ENCODE measurements at regions not wholly inside any gene's neighbourhood (a gene's known extent, or its start where the extent isn't known, plus 50 kb on each side); places are given as distances from the start of the nearest gene placed in this dataset.

DNA sequence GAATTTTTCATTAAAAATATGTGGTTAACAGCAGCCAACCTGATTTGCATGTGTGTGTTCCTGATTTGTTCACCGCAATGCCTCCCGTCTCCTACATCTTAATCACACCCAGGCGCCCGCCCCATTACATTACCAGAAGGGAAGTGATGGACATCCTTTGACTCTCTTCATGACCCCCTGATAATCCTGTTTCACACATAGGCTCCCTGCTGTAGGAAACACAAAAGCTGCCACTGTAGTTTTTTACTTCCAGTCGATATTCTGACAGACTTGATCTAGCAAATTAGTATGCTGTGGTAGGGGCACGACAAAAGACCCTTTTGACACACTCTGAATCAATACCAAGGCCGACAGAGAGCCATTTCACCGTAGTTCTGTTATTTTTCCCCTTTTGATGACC, 287.8 kb upstream of the ISL1 start:
- Histone ChIP-seq H2AK5ac (ENCODE audit: low read length, severe bottlenecking) (no peak overlapping the region), H3K9ac (ENCODE audit: low read length) (no peak overlapping the region), H2BK15ac (ENCODE audit: low read depth, poor library complexity, severe bottlenecking) (no peak overlapping the region), H3K79me1 (replicated peaks; ENCODE audit: low read length, poor library complexity, severe bottlenecking) (no peaks in the 10 kb centered on the region), H3K18ac (ENCODE audit: low read depth in 1 of 2, low read length in 2 of 2) (no peak overlapping the region), H3K9me3 (ENCODE audit: control insufficient read depth, low read length) (no peaks in the 10 kb centered on the region), H3K23ac (ENCODE audit: low read length in 2 of 2) (no peak overlapping the region), H2BK12ac (ENCODE audit: low read length in 2 of 2) (no peak overlapping the region), H3K14ac (ENCODE audit: low read length in 2 of 2) (no peak overlapping the region), H4K8ac (ENCODE audit: low read length) (no peak overlapping the region), H2AFZ (ENCODE audit: low read depth, low read length) (no peak overlapping the region), H2BK5ac (ENCODE audit: low read depth, low read length, poor library complexity, severe bottlenecking) (no peak overlapping the region), H2BK120ac (ENCODE audit: low read depth, low read length) (no peak overlapping the region), H3K4ac (ENCODE audit: low read depth in 1 of 2, low read length in 2 of 2) (no peak overlapping the region), H3K4me1 (ENCODE audit: control insufficient read depth, insufficient read depth, low read depth, low read length) (no peaks in the 10 kb centered on the region), H4K91ac (ENCODE audit: low read length) (no peak overlapping the region), H3K36me3 (ENCODE audit: control insufficient read depth in 1 of 2, insufficient read depth in 2 of 2, low read depth in 1 of 2, low read length in 2 of 2) (no peaks in the 10 kb centered on the region), H3K4me3 (ENCODE audit: insufficient read depth in 1 of 2, low read depth in 1 of 2, low read length in 2 of 2) (no peak overlapping the region), H3K27me3 (ENCODE audit: control insufficient read depth in 1 of 2, insufficient read depth in 1 of 2, low read length in 2 of 2) (no peaks in the 10 kb centered on the region), H3K27ac (ENCODE audit: low read length, poor library complexity, severe bottlenecking) (no peak overlapping the region), H3K4me2 (ENCODE audit: low read length, poor library complexity, severe bottlenecking) (no peak overlapping the region)
- WGBS = 82% methylated on average over 7 of the region's 8 CpGs
- DNase-seq = no peak

DNA sequence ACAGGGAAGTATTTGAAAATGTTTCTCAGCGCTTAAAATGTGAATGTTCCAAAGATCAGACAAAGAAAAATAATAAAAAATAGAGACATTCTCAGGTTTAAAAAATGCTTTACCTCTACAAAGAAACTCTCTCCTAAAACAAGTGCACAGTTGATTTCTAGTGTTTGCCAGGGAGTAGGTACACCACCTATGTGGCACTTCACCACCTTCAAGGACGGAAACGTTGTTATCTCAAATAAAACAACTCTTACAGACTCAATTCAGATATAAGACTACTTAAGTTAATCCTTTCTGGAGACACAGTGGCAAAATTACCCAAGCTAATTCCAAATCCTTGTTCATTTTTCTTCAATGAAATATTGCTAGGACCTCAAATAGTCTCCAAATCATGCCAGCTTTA, 286.4 kb upstream of the ISL1 start:
- no peak overlapping the region for H2BK5ac ChIP-seq (ENCODE audit: low read depth, low read length, poor library complexity, severe bottlenecking)
- H3K9me3 ChIP-seq (ENCODE audit: control insufficient read depth, low read length) = no peaks in the 10 kb centered on the region
- H3K79me1 ChIP-seq (replicated peaks; ENCODE audit: low read length, poor library complexity, severe bottlenecking) = no peaks in the 10 kb centered on the region
- no peak overlapping the region for H3K9ac ChIP-seq (ENCODE audit: low read length)
- H4K91ac ChIP-seq (ENCODE audit: low read length) = no peak overlapping the region
- no peak overlapping the region for H3K4ac ChIP-seq (ENCODE audit: low read depth in 1 of 2, low read length in 2 of 2)
- H3K14ac ChIP-seq (ENCODE audit: low read length in 2 of 2) = no peak overlapping the region
- H3K27me3 ChIP-seq (ENCODE audit: control insufficient read depth in 1 of 2, insufficient read depth in 1 of 2, low read length in 2 of 2) = no peaks in the 10 kb centered on the region
- H3K23ac ChIP-seq (ENCODE audit: low read length in 2 of 2) = no peak overlapping the region
- H3K4me1 ChIP-seq (ENCODE audit: control insufficient read depth, insufficient read depth, low read depth, low read length) = no peaks in the 10 kb centered on the region
- H2AFZ ChIP-seq (ENCODE audit: low read depth, low read length) = no peak overlapping the region
- H3K18ac ChIP-seq (ENCODE audit: low read depth in 1 of 2, low read length in 2 of 2) = no peak overlapping the region
- H3K4me2 ChIP-seq (ENCODE audit: low read length, poor library complexity, severe bottlenecking) = no peak overlapping the region
- no peak overlapping the region for H2AK5ac ChIP-seq (ENCODE audit: low read length, severe bottlenecking)
- H3K36me3 ChIP-seq (ENCODE audit: control insufficient read depth in 1 of 2, insufficient read depth in 2 of 2, low read depth in 1 of 2, low read length in 2 of 2) = no peaks in the 10 kb centered on the region
- no peak overlapping the region for H2BK120ac ChIP-seq (ENCODE audit: low read depth, low read length)
- no peak for DNase-seq
- H3K27ac ChIP-seq (ENCODE audit: low read length, poor library complexity, severe bottlenecking) = no peak overlapping the region
- 93% methylated on average over 2 of the region's 3 CpGs for WGBS
- H2BK15ac ChIP-seq (ENCODE audit: low read depth, poor library complexity, severe bottlenecking) = no peak overlapping the region
- H2BK12ac ChIP-seq (ENCODE audit: low read length in 2 of 2) = no peak overlapping the region
- no peak overlapping the region for H4K8ac ChIP-seq (ENCODE audit: low read length)
- no peak overlapping the region for H3K4me3 ChIP-seq (ENCODE audit: insufficient read depth in 1 of 2, low read depth in 1 of 2, low read length in 2 of 2)

DNA sequence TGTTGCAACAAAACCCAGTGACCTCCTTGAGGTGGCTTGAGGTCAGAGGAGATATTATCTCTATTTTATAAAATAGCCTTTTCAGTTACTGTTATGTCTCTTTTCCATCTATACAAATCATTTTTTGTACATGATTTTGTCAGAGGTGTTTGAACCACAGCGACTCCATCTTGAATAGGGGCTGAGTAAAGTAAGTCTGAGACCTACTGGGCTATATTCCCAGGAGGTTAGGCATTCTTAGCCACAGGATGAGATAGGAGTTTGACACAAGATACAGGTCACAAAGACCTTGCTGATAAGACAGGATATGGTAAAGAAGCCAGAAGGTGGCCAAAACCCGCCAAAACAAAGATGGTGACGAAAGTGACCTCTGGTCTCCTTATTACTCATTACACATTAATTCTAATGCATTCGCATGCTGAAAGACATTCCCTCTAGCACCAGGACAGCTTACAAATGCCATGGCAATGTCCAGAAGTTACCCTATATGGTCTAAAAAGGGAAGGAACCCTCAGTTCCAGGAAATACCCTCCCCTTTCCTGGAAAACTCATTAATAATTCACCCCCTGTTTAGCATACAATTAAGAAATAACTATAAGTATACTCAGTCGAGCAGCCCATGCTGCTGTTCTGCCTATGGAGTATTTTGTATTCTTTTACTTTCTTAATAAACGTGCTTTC, 283.9 kb upstream of the ISL1 start:
- no peaks in the 10 kb centered on the region for H3K27me3 ChIP-seq (ENCODE audit: control insufficient read depth in 1 of 2, insufficient read depth in 1 of 2, low read length in 2 of 2)
- no peak overlapping the region for H3K4me3 ChIP-seq (ENCODE audit: insufficient read depth in 1 of 2, low read depth in 1 of 2, low read length in 2 of 2)
- no peak overlapping the region for H3K14ac ChIP-seq (ENCODE audit: low read length in 2 of 2)
- H3K36me3 ChIP-seq (ENCODE audit: control insufficient read depth in 1 of 2, insufficient read depth in 2 of 2, low read depth in 1 of 2, low read length in 2 of 2) = no peaks in the 10 kb centered on the region
- no peak overlapping the region for H4K8ac ChIP-seq (ENCODE audit: low read length)
- no peak overlapping the region for H3K4me2 ChIP-seq (ENCODE audit: low read length, poor library complexity, severe bottlenecking)
- H2BK15ac ChIP-seq (ENCODE audit: low read depth, poor library complexity, severe bottlenecking) = no peak overlapping the region
- H2BK12ac ChIP-seq (ENCODE audit: low read length in 2 of 2) = no peak overlapping the region
- H3K9ac ChIP-seq (ENCODE audit: low read length) = no peak overlapping the region
- no peak overlapping the region for H3K18ac ChIP-seq (ENCODE audit: low read depth in 1 of 2, low read length in 2 of 2)
- H4K91ac ChIP-seq (ENCODE audit: low read length) = no peak overlapping the region
- no peaks in the 10 kb centered on the region for H3K9me3 ChIP-seq (ENCODE audit: control insufficient read depth, low read length)
- H3K79me1 ChIP-seq (replicated peaks; ENCODE audit: low read length, poor library complexity, severe bottlenecking) = no peaks in the 10 kb centered on the region
- no peak overlapping the region for H2AFZ ChIP-seq (ENCODE audit: low read depth, low read length)
- H2BK5ac ChIP-seq (ENCODE audit: low read depth, low read length, poor library complexity, severe bottlenecking) = no peak overlapping the region
- no peak for DNase-seq
- H3K4me1 ChIP-seq (ENCODE audit: control insufficient read depth, insufficient read depth, low read depth, low read length) = no peaks in the 10 kb centered on the region
- no peak overlapping the region for H3K4ac ChIP-seq (ENCODE audit: low read depth in 1 of 2, low read length in 2 of 2)
- H2BK120ac ChIP-seq (ENCODE audit: low read depth, low read length) = no peak overlapping the region
- H2AK5ac ChIP-seq (ENCODE audit: low read length, severe bottlenecking) = no peak overlapping the region
- no peak overlapping the region for H3K23ac ChIP-seq (ENCODE audit: low read length in 2 of 2)
- WGBS = 86% methylated on average over 5 of the region's 6 CpGs
- no peak overlapping the region for H3K27ac ChIP-seq (ENCODE audit: low read length, poor library complexity, severe bottlenecking)

DNA sequence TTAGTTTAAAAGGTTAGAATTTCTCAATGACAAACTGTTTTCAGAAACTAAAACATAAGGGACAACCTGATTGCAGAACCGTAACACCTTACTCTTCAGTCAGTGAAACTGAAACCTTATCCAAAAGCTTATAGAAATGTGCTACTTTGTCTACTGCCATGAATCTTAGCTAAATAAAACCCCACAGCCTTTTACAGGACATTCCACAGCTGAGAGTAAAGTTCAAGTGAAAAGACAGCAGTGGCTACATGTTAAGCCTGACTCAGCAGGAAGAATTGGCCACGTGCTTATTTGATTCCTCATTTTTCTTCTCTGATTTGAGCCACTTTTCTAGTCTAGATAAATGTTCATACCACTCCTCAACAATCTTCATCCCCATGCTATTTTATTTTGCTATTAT, 278.7 kb upstream of the ISL1 start:
- Histone ChIP-seq H3K14ac (ENCODE audit: low read length in 2 of 2) (no peak overlapping the region), H3K79me1 (replicated peaks; ENCODE audit: low read length, poor library complexity, severe bottlenecking) (no peaks in the 10 kb centered on the region), H2AFZ (ENCODE audit: low read depth, low read length) (no peak overlapping the region), H2BK12ac (ENCODE audit: low read length in 2 of 2) (no peak overlapping the region), H4K8ac (ENCODE audit: low read length) (no peak overlapping the region), H3K4me3 (ENCODE audit: insufficient read depth in 1 of 2, low read depth in 1 of 2, low read length in 2 of 2) (no peak overlapping the region), H3K36me3 (ENCODE audit: control insufficient read depth in 1 of 2, insufficient read depth in 2 of 2, low read depth in 1 of 2, low read length in 2 of 2) (no peaks in the 10 kb centered on the region), H2BK15ac (ENCODE audit: low read depth, poor library complexity, severe bottlenecking) (no peak overlapping the region), H3K23ac (ENCODE audit: low read length in 2 of 2) (no peak overlapping the region), H3K27me3 (ENCODE audit: control insufficient read depth in 1 of 2, insufficient read depth in 1 of 2, low read length in 2 of 2) (no peaks in the 10 kb centered on the region), H3K4me2 (ENCODE audit: low read length, poor library complexity, severe bottlenecking) (no peak overlapping the region), H3K9ac (ENCODE audit: low read length) (no peak overlapping the region), H3K4ac (ENCODE audit: low read depth in 1 of 2, low read length in 2 of 2) (no peak overlapping the region), H3K4me1 (ENCODE audit: control insufficient read depth, insufficient read depth, low read depth, low read length) (no peaks in the 10 kb centered on the region), H3K9me3 (ENCODE audit: control insufficient read depth, low read length) (no peaks in the 10 kb centered on the region), H2BK120ac (ENCODE audit: low read depth, low read length) (no peak overlapping the region), H2BK5ac (ENCODE audit: low read depth, low read length, poor library complexity, severe bottlenecking) (no peak overlapping the region), H3K27ac (ENCODE audit: low read length, poor library complexity, severe bottlenecking) (no peak overlapping the region), H4K91ac (ENCODE audit: low read length) (no peak overlapping the region), H3K18ac (ENCODE audit: low read depth in 1 of 2, low read length in 2 of 2) (no peak overlapping the region), H2AK5ac (ENCODE audit: low read length, severe bottlenecking) (no peak overlapping the region)
- WGBS = 94% methylated on average over 2 of the region's 2 CpGs
- no peak for DNase-seq
